Stimulated activated effector memory CD8-positive, alpha-beta T cell treated with anti-CD3 and anti-CD28 coated beads, Interleukin-12 subunit alpha, Interleukin-12 subunit beta, amount 100 ng/mL, for 72 hours (primary cell): ENCODE measurements at regions not wholly inside any gene's neighbourhood (a gene's known extent, or its start where the extent isn't known, plus 50 kb on each side); places are given as distances from the start of the nearest gene placed in this dataset.
"Not testable (repeated sequence)": the region's sequence is repeated elsewhere in the genome, so short reads cannot be mapped to it uniquely, and the experiment has no call there.

Source experiments
- ATAC-seq: fragments of 150-1000 bp; cut with Tn5 transposase; 2 replicates; pipeline ENCODE4 v1.10.0; 2021
- DNase-seq, 2 donors: peaks; one replicate each; pipeline ENCODE4 v3.0.0; 2021 to 2022; ENCODE audit warnings: low spot score in 2 of 2
- H3K27ac Mint-ChIP-seq: one replicate; pipeline ENCODE4 v1.8.0; 2022; ENCODE audit warnings: mild to moderate bottlenecking, mixed read lengths
- H3K36me3 Mint-ChIP-seq: one replicate; pipeline ENCODE4 v1.8.0; 2022; ENCODE audit warnings: mild to moderate bottlenecking, mixed read lengths
- H3K4me1 Mint-ChIP-seq: one replicate; pipeline ENCODE4 v1.8.0; 2022; ENCODE audit warnings: mixed read lengths
- H3K4me3 Mint-ChIP-seq: one replicate; pipeline ENCODE4 v1.8.0; 2022; ENCODE audit warnings: mild to moderate bottlenecking, mixed read lengths
- H3K9me3 Mint-ChIP-seq: one replicate; pipeline ENCODE4 v1.8.0; 2022; ENCODE audit warnings: mixed read lengths

DNA sequence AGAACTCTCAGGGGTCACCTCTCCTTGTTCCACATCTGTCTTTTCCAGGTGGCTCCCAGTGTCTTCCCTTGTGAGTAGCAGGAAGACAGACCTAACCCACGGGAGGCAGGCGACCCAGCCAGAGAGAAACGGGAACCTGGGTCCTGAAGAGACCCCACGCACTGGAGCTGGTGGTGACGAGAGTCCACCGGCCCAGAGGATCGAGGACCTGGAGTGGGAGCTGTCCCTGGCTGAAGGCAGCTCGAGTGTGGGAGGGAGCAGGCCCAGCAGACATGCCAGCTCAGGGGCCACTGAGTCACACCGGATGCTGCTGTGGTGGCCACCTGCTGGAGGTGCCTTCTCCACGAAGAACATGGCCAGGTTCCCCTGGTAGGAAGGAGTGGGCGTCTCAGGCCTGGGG lies 66.5 kb upstream of the ATP12A start:
- H3K36me3 Mint-ChIP-seq: no peaks in the 10 kb centered on the region
- no peak overlapping the region for H3K27ac Mint-ChIP-seq
- no peak for DNase-seq
- H3K4me1 Mint-ChIP-seq: peaks cover 59% of the 10 kb centered on the region
- H3K4me3 Mint-ChIP-seq: no peak overlapping the region
- H3K9me3 Mint-ChIP-seq: no peaks in the 10 kb centered on the region
- ATAC-seq: no peak

- ATAC-seq: no peak
- Mint-ChIP-seq H3K4me1 (peaks cover 66% of the 10 kb centered on the region), H3K36me3 (peaks cover 4% of the 10 kb centered on the region), H3K4me3 (no peak overlapping the region), H3K9me3 (no peaks in the 10 kb centered on the region), H3K27ac (peak overlapping the region; percentile 58)
- no peak for DNase-seq
Measured at GRCh38 chr13:24614306-24615080, 65.7 kb upstream of the ATP12A start.

- peak overlapping the region; percentile 58 for H3K27ac Mint-ChIP-seq
- H3K36me3 Mint-ChIP-seq: peaks cover 5% of the 10 kb centered on the region
- peaks cover 70% of the 10 kb centered on the region for H3K4me1 Mint-ChIP-seq
- DNase-seq: no peak
- no peaks in the 10 kb centered on the region for H3K9me3 Mint-ChIP-seq
- no peak overlapping the region for H3K4me3 Mint-ChIP-seq
- ATAC-seq: no peak
Measured at GRCh38 chr13:24615114-24615513, 65.1 kb upstream of the ATP12A start.

- ATAC-seq: no peak
- Mint-ChIP-seq H3K9me3 (no peaks in the 10 kb centered on the region), H3K4me3 (no peak overlapping the region), H3K36me3 (peaks cover 5% of the 10 kb centered on the region), H3K4me1 (peaks cover 67% of the 10 kb centered on the region), H3K27ac (no peak overlapping the region)
- DNase-seq: no peak
Measured at GRCh38 chr13:24615911-24616472, 64.2 kb upstream of the ATP12A start.

DNA sequence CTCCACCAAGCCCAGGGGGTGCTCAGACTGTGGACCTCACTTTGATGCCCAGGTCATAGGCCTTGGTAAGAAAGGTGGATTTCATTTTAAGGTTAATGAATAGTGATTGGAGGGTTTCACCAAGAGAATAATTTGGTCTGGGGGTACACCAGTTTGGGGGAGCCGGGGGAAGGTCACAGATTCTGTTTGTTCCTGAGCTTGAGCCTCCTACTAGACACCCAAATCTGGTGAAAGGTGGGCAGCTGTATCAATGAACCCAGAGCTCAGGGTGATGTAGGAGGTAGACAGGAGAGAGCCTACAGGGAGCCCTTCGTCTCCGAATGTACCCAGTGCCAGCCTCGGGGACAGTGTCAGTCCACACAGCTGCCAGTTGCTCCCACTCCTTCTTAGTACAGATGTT lies 63.7 kb upstream of the ATP12A start:
- H3K27ac Mint-ChIP-seq: no peak overlapping the region
- no peaks in the 10 kb centered on the region for H3K9me3 Mint-ChIP-seq
- peaks cover 5% of the 10 kb centered on the region for H3K36me3 Mint-ChIP-seq
- H3K4me1 Mint-ChIP-seq: peaks cover 61% of the 10 kb centered on the region
- no peak for DNase-seq
- H3K4me3 Mint-ChIP-seq: no peak overlapping the region
- ATAC-seq: no peak

DNA sequence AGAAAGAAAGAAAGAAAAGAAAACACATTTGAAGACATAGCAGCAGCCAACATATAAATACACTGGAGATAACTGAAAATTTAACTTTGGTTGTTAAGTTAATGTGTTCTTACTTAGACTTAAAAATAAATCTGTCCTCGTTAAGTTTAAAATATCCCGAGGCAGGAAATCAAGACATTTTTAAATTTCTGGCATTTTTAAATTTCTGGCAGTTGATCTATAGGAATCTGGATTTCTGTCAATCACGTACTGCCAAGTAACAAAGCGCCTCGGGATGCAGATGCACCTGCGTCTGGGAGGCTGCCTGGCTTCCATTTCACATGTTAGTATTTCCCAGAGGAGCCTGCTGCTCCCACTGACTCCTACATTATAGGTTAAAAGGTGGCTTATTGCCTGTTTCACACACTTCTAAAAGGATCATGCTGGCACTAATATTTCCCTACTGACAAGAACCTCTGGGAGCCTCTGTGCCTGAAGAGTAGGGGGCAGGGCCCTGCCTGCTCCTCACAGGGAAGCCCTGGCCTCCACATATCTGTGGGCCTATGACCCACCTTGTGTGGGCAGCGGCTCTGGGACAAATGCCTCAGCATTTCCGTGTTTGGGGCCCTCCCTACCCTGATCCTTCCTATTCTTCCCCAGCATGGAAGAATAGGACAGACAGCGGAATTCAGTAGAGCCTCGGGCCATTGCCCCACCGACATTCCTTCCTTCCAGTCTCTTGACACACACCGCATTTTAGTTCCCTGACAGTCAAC lies 62.8 kb upstream of the ATP12A start:
- H3K36me3 Mint-ChIP-seq: peaks cover 5% of the 10 kb centered on the region
- peaks cover 54% of the 10 kb centered on the region for H3K4me1 Mint-ChIP-seq
- H3K9me3 Mint-ChIP-seq: no peaks in the 10 kb centered on the region
- peak overlapping the region; percentile 35 for H3K4me3 Mint-ChIP-seq
- H3K27ac Mint-ChIP-seq: peak overlapping the region; percentile 93
- ATAC-seq (no peak), DNase-seq (no peak)

- ATAC-seq (peak; percentile 97), DNase-seq (peak; percentile 55 to 86)
- Mint-ChIP-seq H3K4me3 (peak overlapping the region; percentile 35), H3K9me3 (no peaks in the 10 kb centered on the region), H3K4me1 (peaks cover 54% of the 10 kb centered on the region), H3K36me3 (peaks cover 5% of the 10 kb centered on the region), H3K27ac (peak overlapping the region; percentile 93)
Measured at GRCh38 chr13:24618011-24618955, 61.9 kb upstream of the ATP12A start.

DNA sequence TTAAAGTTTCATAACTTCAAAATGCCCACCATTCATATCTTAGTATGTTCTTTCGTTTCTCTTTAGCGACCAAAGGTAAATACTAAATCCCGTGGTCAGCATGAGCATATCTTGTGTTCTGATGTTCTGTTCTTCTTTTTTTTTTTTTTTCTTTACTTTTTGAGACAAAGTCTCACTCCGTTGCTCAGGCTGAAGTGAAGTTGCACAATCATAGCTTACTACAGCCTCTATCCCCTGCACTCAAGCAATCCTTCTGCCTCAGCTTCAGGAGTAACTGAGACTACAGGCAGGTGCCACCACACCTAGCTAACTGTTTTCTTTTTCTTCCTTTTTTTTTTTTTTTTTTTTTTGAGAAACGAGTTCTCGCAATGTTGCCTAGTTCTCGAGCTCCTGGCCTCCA lies 60.9 kb upstream of the ATP12A start:
- H3K36me3 Mint-ChIP-seq: peaks cover 5% of the 10 kb centered on the region
- H3K4me1 Mint-ChIP-seq: peaks cover 53% of the 10 kb centered on the region
- peak overlapping the region; percentile 93 for H3K27ac Mint-ChIP-seq

DNA sequence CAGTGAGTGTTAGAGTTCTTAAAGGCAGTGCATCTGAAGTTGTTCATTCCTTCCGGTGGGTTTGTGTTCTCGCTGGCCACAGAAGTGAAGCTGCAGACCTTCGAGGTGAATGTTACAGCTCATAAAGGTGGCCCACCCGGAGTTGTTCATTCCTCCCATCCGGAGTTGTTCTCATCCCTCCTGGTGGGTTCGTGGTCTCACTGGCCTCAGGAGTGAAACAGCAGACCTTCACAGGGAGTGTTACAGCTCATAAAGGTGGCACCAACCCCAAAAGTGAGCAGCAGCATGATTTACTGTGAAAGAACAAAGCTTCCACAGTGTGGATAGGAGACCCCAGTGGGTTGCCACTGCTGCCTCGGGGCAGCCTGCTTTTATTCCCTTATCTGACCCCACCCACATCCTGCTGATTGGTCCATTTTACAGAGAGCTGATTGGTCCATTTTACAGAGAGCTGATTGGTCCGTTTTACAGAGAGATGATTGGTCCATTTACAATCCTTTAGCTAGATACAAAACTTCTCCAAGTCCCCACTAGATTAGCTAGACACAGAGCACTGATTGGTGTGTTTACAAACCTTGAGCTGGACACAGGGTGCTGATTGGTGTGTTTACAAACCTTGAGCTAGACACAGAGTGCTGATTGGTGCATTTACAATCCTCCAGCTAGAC lies 57.6 kb upstream of the ATP12A start:
- peak overlapping the region; percentile 76 for H3K27ac Mint-ChIP-seq

More for the DNA sequence above, 60.9 kb upstream of the ATP12A start:
- Mint-ChIP-seq H3K9me3 (no peaks in the 10 kb centered on the region), H3K4me3 (peak overlapping the region; percentile 35)
- no peak for DNase-seq
- ATAC-seq: no peak

GRCh38 chr13:24623149-24623665 lies 57.0 kb upstream of the ATP12A start:
- no peak overlapping the region for H3K4me3 Mint-ChIP-seq
- H3K9me3 Mint-ChIP-seq: no peaks in the 10 kb centered on the region
- DNase-seq: no peak
- H3K36me3 Mint-ChIP-seq: peaks cover 5% of the 10 kb centered on the region
- H3K4me1 Mint-ChIP-seq: peaks cover 61% of the 10 kb centered on the region
- H3K27ac Mint-ChIP-seq: no peak overlapping the region
- no peak for ATAC-seq

More for the DNA sequence above, 57.6 kb upstream of the ATP12A start:
- not testable (repeated sequence) for DNase-seq, H3K9me3 Mint-ChIP-seq, H3K36me3 Mint-ChIP-seq, H3K4me3 Mint-ChIP-seq, ATAC-seq
- peaks cover 62% of the 10 kb centered on the region for H3K4me1 Mint-ChIP-seq

GRCh38 chr13:24624363-24624762 lies 55.8 kb upstream of the ATP12A start:
- Mint-ChIP-seq H3K27ac (peak overlapping the region; percentile 89), H3K9me3 (no peaks in the 10 kb centered on the region), H3K4me3 (peak overlapping the region; percentile 20), H3K4me1 (peaks cover 57% of the 10 kb centered on the region), H3K36me3 (peaks cover 2% of the 10 kb centered on the region)
- DNase-seq (no peak), ATAC-seq (no peak)

DNA sequence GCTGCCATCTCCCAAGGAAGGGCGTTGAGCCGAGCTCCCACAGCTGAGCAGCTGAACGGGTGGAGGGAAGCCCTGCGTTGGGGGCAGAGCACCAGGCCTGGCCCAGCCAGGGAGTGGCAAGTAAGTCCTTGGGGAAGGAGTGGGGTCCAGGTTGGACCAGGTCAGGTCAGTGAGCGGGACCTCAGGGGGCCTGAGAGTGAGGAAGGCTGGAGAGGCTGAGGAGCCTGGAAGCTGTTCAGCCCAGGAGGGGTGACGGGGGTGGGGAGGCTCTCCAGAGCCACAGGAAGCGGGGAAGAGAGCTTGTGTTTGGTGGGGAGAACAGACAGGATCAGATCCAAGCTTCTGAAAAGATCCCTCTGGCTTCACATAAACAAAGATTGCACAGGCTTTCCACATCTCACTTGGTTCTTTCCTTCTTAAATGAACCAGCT lies 55.4 kb upstream of the ATP12A start:
- no peaks in the 10 kb centered on the region for H3K36me3 Mint-ChIP-seq
- peak overlapping the region; percentile 89 for H3K27ac Mint-ChIP-seq
- DNase-seq: no peak
- no peak for ATAC-seq
- H3K9me3 Mint-ChIP-seq: no peaks in the 10 kb centered on the region
- H3K4me3 Mint-ChIP-seq: peak overlapping the region; percentile 20
- H3K4me1 Mint-ChIP-seq: peaks cover 54% of the 10 kb centered on the region

GRCh38 chr13:24625331-24625731 lies 54.9 kb upstream of the ATP12A start:
- Mint-ChIP-seq H3K4me3 (peak overlapping the region; percentile 20), H3K9me3 (no peaks in the 10 kb centered on the region), H3K36me3 (no peaks in the 10 kb centered on the region), H3K4me1 (peaks cover 55% of the 10 kb centered on the region), H3K27ac (peak overlapping the region; percentile 89)
- DNase-seq (no peak), ATAC-seq (peak; percentile 32)
